Coronary artery (tissue), 2 donors: ENCODE measurements at regions not wholly inside any gene's neighbourhood (a gene's known extent, or its start where the extent isn't known, plus 50 kb on each side); places are given as distances from the start of the nearest gene placed in this dataset.
"Not testable (repeated sequence)": the region's sequence is repeated elsewhere in the genome, so short reads cannot be mapped to it uniquely, and the experiment has no call there.

Source experiments
- DNase-seq: peaks from one replicate; pipeline ENCODE4 v3.0.0-alpha.2; 2017; ENCODE audit warnings: low spot score
- H3K27ac ChIP-seq, 2 donors: fragments of 200-600 bp; sonication (generic); one replicate each; pipeline ENCODE4 v1.5.1; 2016 to 2019
- H3K4me3 ChIP-seq: fragments of 200-600 bp; sonication (generic); 2 replicates; pipeline ENCODE4 v1.5.1; 2016; ENCODE audit warnings: mild to moderate bottlenecking, moderate library complexity
- TF ChIP-seq, protein P1 (sequence below): fragments of 200-600 bp; sonication (generic); IDR thresholded peaks from one replicate; pipeline ENCODE4 v1.5.1; 2019; ENCODE audit warnings: antibody characterized with exemption

- not testable (repeated sequence) for DNase-seq, H3K27ac ChIP-seq, H3K4me3 ChIP-seq
Observed at GRCh38 chrX:10469-11458, 270.4 kb upstream of the PLCXD1 start.

DNA sequence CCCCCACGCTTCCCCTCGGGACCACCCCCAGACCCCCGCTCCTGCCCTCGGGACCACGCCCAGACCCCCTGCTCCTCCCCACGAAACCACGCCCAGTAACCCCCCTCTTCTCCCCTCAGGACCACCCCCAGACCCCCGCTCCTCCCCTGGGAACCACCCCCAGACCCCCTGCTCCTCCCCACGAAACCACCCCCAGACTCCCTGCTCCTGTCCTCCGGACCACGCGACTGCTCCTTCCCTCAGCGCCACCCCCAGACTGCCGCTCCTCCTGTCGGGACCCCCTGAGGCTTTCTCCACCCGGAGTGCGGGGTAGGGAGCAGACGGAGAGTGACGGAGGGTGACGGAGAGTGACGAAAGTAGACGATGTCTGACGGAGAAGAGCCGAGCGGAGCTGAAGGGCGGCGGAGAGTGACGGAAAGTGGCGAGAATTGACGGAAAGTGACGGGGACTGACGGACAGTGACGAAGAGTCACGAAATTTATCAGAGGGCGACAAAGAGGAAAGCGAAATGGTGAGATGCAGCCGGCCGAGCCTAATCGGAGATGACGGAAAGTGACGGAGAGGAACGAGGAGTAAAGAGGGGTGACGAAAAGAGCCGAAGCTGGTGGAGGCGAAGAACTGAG lies 267.2 kb upstream of the PLCXD1 start:
- H3K27ac ChIP-seq, DNase-seq, H3K4me3 ChIP-seq: not testable (repeated sequence)

- DNase-seq = peak; percentile 57
- not testable (repeated sequence) for H3K27ac ChIP-seq
- peak overlapping the region; percentile 50 for H3K4me3 ChIP-seq
Observed at GRCh38 chrX:14452-14851, 266.7 kb upstream of the PLCXD1 start.

GRCh38 chrX:18768-19454 lies 262.3 kb upstream of the PLCXD1 start:
- H3K4me3 ChIP-seq, DNase-seq, H3K27ac ChIP-seq: not testable (repeated sequence)

GRCh38 chrX:19455-19827 lies 261.7 kb upstream of the PLCXD1 start:
- H3K4me3 ChIP-seq = peak overlapping the region; percentile 66

DNA sequence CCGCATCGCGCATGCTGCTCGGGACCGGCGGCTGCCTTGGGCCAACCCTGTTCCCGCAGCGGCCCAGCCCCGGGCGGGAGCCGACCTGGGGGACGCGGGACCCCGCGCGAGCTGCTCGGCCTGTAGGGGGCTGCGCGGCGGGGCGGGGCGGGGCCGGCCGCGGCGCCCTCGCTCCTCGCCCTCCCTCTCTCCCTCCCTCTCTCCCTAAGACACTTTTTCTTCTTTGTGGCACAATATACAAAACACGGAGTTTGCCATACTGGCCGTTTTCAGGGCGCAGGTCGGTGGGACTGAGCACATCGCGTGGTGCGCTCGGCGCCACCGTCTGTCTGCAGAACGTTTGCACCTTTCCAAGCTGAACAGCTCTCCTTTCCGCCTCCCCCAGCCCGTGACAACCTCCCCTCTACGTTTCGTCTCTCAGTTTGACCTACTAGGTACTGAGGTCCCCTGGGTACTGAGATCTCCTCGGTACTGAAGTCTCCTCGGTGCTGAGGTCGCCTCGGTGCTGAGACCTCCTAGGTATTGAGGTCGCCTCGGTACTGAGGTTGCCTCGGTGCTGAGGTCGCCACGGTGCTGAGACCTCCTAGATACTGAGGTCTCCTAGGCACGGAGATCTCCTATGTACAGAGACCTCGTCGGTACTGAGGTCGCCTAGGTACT lies 261.1 kb upstream of the PLCXD1 start:
- DNase-seq = peak; percentile 52
- no peak overlapping the region for H3K27ac ChIP-seq
- H3K4me3 ChIP-seq = peak overlapping the region; percentile 66
- TF ChIP-seq, protein P1, sequence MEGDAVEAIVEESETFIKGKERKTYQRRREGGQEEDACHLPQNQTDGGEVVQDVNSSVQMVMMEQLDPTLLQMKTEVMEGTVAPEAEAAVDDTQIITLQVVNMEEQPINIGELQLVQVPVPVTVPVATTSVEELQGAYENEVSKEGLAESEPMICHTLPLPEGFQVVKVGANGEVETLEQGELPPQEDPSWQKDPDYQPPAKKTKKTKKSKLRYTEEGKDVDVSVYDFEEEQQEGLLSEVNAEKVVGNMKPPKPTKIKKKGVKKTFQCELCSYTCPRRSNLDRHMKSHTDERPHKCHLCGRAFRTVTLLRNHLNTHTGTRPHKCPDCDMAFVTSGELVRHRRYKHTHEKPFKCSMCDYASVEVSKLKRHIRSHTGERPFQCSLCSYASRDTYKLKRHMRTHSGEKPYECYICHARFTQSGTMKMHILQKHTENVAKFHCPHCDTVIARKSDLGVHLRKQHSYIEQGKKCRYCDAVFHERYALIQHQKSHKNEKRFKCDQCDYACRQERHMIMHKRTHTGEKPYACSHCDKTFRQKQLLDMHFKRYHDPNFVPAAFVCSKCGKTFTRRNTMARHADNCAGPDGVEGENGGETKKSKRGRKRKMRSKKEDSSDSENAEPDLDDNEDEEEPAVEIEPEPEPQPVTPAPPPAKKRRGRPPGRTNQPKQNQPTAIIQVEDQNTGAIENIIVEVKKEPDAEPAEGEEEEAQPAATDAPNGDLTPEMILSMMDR = no peak

More at GRCh38 chrX:19455-19827, 261.7 kb upstream of the PLCXD1 start:
- H3K27ac ChIP-seq, DNase-seq: not testable (repeated sequence)

GRCh38 chrX:24139-24538 lies 257.0 kb upstream of the PLCXD1 start:
- H3K4me3 ChIP-seq, DNase-seq, H3K27ac ChIP-seq: not testable (repeated sequence)
